Keratinocyte (primary cell): ENCODE measurements at regions not wholly inside any gene's neighbourhood (a gene's known extent, or its start where the extent isn't known, plus 50 kb on each side); places are given as distances from the start of the nearest gene placed in this dataset.

ENCODE experiments used
- EZH2 ChIP-seq: IDR thresholded peaks from one replicate; pipeline ENCODE4 v1.6.1; 2012; ENCODE audit warnings: inconsistent platforms, mild to moderate bottlenecking, low read length, moderate library complexity
- TF ChIP-seq, protein P1 (sequence below), 3 experiments: IDR thresholded peaks in 1 of 3; conservative IDR thresholded peaks in 1 of 3; optimal IDR thresholded peaks in 1 of 3; 2 replicates in 2 of 3; 3 replicates in 1 of 3; pipeline versions ENCODE3 to v1.5.1; 2011; ENCODE audit warnings: low read length in 3 of 3, mild to moderate bottlenecking in 3 of 3, moderate library complexity in 2 of 3, control low read depth in 1 of 3, inconsistent platforms in 1 of 3; ENCODE audit not compliant: insufficient read depth in 2 of 3; ENCODE audit errors: extremely low read depth in 1 of 3

DNA sequence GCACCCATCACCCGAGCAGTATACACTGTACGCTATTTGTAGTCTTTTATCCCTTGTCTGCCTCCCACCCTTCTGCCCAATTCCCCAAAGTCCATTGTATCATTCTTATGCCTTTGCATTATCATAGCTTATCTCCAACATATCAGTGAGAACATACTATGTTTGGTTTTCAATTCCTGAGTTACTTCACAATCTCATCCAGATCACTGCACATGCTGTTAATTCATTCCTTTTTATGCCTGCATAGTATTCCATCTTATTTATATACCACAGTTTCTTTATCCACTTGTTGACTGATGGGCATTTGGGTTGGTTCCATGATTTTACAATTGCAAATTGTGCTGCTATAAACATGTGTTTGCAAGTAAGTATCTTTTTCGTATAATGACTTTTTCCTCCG, 564.7 kb upstream of the NECTIN3 start:
- TF ChIP-seq, protein P1, sequence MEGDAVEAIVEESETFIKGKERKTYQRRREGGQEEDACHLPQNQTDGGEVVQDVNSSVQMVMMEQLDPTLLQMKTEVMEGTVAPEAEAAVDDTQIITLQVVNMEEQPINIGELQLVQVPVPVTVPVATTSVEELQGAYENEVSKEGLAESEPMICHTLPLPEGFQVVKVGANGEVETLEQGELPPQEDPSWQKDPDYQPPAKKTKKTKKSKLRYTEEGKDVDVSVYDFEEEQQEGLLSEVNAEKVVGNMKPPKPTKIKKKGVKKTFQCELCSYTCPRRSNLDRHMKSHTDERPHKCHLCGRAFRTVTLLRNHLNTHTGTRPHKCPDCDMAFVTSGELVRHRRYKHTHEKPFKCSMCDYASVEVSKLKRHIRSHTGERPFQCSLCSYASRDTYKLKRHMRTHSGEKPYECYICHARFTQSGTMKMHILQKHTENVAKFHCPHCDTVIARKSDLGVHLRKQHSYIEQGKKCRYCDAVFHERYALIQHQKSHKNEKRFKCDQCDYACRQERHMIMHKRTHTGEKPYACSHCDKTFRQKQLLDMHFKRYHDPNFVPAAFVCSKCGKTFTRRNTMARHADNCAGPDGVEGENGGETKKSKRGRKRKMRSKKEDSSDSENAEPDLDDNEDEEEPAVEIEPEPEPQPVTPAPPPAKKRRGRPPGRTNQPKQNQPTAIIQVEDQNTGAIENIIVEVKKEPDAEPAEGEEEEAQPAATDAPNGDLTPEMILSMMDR (optimal IDR thresholded peaks at IDR 0.05 in 1 of 3, IDR thresholded peaks at IDR 0.05 in 1 of 3, conservative IDR thresholded peaks at IDR 0.05 in 1 of 3; ENCODE audit: extremely low read depth in 1 of 3, insufficient read depth in 2 of 3, low read length in 3 of 3), result no peak
- TF ChIP-seq EZH2, result no peak
